ENCODE measurements at regions not wholly inside any gene's neighbourhood (a gene's known extent, or its start where the extent isn't known, plus 50 kb on each side); places are given as distances from the start of the nearest gene placed in this dataset.

GRCh38 chr11:36890121-36890679 lies 292.2 kb upstream of the RAG2 start:
- TF ChIP-seq POLR2A (IDR thresholded peaks at IDR 0.05), result no peak
- TF ChIP-seq CTCF (IDR thresholded peaks at IDR 0.05 in 8 of 11, conservative IDR thresholded peaks at IDR 0.05 in 3 of 11), result no peak
- no peak for TF ChIP-seq POLR2AphosphoS5 (IDR thresholded peaks at IDR 0.05)

Data from spleen (tissue), 7 donors.